T-helper 2 cell treated with Interferon-gamma antibody and Interleukin-4, amounts not matched to agents 5 μg/mL and 100 μg/mL, for 36 hours (primary cell): ENCODE measurements at regions not wholly inside any gene's neighbourhood (a gene's known extent, or its start where the extent isn't known, plus 50 kb on each side); places are given as distances from the start of the nearest gene placed in this dataset.
A peak's percentile ranks its signal among the peaks of the same experiment; 100 is the strongest.

ENCODE experiments used
- DNase-seq: peaks from one replicate; pipeline ENCODE4 v3.0.0; 2021; ENCODE audit warnings: low spot score
- H3K27ac Mint-ChIP-seq: one replicate; pipeline ENCODE4 v1.8.0; 2021; ENCODE audit warnings: mild to moderate bottlenecking, mixed read lengths
- H3K27me3 Mint-ChIP-seq: one replicate; pipeline ENCODE4 v1.8.0; 2021; ENCODE audit warnings: low read depth, mixed read lengths
- H3K36me3 Mint-ChIP-seq: one replicate; pipeline ENCODE4 v1.8.0; 2021; ENCODE audit warnings: low read depth, mixed read lengths
- H3K4me1 Mint-ChIP-seq: one replicate; pipeline ENCODE4 v1.8.0; 2021; ENCODE audit warnings: low read depth, mixed read lengths
- H3K4me3 Mint-ChIP-seq: one replicate; pipeline ENCODE4 v1.8.0; 2022; ENCODE audit warnings: mild to moderate bottlenecking, moderate library complexity, mixed read lengths
- H3K9me3 Mint-ChIP-seq: one replicate; pipeline ENCODE4 v1.8.0; 2021; ENCODE audit warnings: mixed read lengths

GRCh38 chr10:63027531-63027930 lies 105.6 kb upstream of the NRBF2 start:
- no peak overlapping the region for H3K4me3 Mint-ChIP-seq
- no peak overlapping the region for H3K27ac Mint-ChIP-seq
- H3K9me3 Mint-ChIP-seq, result no peaks in the 10 kb centered on the region
- H3K36me3 Mint-ChIP-seq, result no peaks in the 10 kb centered on the region
- H3K27me3 Mint-ChIP-seq, result peaks cover 9% of the 10 kb centered on the region
- H3K4me1 Mint-ChIP-seq, result no peaks in the 10 kb centered on the region
- DNase-seq, result no peak

- peaks cover 8% of the 10 kb centered on the region for H3K27me3 Mint-ChIP-seq
- H3K27ac Mint-ChIP-seq, result no peak overlapping the region
- peaks cover 13% of the 10 kb centered on the region for H3K9me3 Mint-ChIP-seq
- no peaks in the 10 kb centered on the region for H3K4me1 Mint-ChIP-seq
- H3K36me3 Mint-ChIP-seq, result no peaks in the 10 kb centered on the region
- no peak for DNase-seq
- no peak overlapping the region for H3K4me3 Mint-ChIP-seq
Measured at GRCh38 chr10:63021225-63021624, 111.9 kb upstream of the NRBF2 start.

GRCh38 chr10:63013755-63014154 lies 119.4 kb upstream of the NRBF2 start:
- Mint-ChIP-seq H3K9me3 (peaks cover 4% of the 10 kb centered on the region), H3K27me3 (peaks cover 9% of the 10 kb centered on the region), H3K27ac (no peak overlapping the region), H3K36me3 (no peaks in the 10 kb centered on the region), H3K4me1 (no peaks in the 10 kb centered on the region), H3K4me3 (no peak overlapping the region)
- DNase-seq, result no peak

- peaks cover 3% of the 10 kb centered on the region for H3K27me3 Mint-ChIP-seq
- DNase-seq, result no peak
- no peak overlapping the region for H3K4me3 Mint-ChIP-seq
- H3K36me3 Mint-ChIP-seq, result no peaks in the 10 kb centered on the region
- H3K9me3 Mint-ChIP-seq, result peaks cover 4% of the 10 kb centered on the region
- no peak overlapping the region for H3K27ac Mint-ChIP-seq
- H3K4me1 Mint-ChIP-seq, result no peaks in the 10 kb centered on the region
Measured at GRCh38 chr10:63012623-63013022, 120.5 kb upstream of the NRBF2 start.

GRCh38 chr10:63010203-63010602 lies 122.9 kb upstream of the NRBF2 start:
- Mint-ChIP-seq H3K9me3 (no peaks in the 10 kb centered on the region), H3K4me1 (no peaks in the 10 kb centered on the region), H3K36me3 (no peaks in the 10 kb centered on the region), H3K27ac (no peak overlapping the region), H3K4me3 (no peak overlapping the region), H3K27me3 (peaks cover 10% of the 10 kb centered on the region)
- no peak for DNase-seq

- Mint-ChIP-seq H3K4me1 (no peaks in the 10 kb centered on the region), H3K36me3 (no peaks in the 10 kb centered on the region)
Measured at GRCh38 chr10:63008491-63008890, 124.6 kb upstream of the NRBF2 start.

GRCh38 chr10:63007112-63007511 lies 126.0 kb upstream of the NRBF2 start:
- DNase-seq, result no peak
- H3K4me1 Mint-ChIP-seq, result no peaks in the 10 kb centered on the region
- H3K9me3 Mint-ChIP-seq, result no peaks in the 10 kb centered on the region
- H3K27me3 Mint-ChIP-seq, result peaks cover 10% of the 10 kb centered on the region
- H3K4me3 Mint-ChIP-seq, result no peak overlapping the region
- H3K36me3 Mint-ChIP-seq, result no peaks in the 10 kb centered on the region
- no peak overlapping the region for H3K27ac Mint-ChIP-seq

More at GRCh38 chr10:63008491-63008890, 124.6 kb upstream of the NRBF2 start:
- Mint-ChIP-seq H3K27me3 (peaks cover 10% of the 10 kb centered on the region), H3K9me3 (no peaks in the 10 kb centered on the region), H3K27ac (no peak overlapping the region), H3K4me3 (no peak overlapping the region)
- no peak for DNase-seq

GRCh38 chr10:63005246-63005645 lies 127.9 kb upstream of the NRBF2 start:
- DNase-seq, result no peak
- Mint-ChIP-seq H3K9me3 (no peaks in the 10 kb centered on the region), H3K4me1 (no peaks in the 10 kb centered on the region), H3K36me3 (no peaks in the 10 kb centered on the region), H3K27me3 (peaks cover 10% of the 10 kb centered on the region), H3K4me3 (no peak overlapping the region), H3K27ac (no peak overlapping the region)

- H3K27me3 Mint-ChIP-seq, result peaks cover 7% of the 10 kb centered on the region
- H3K36me3 Mint-ChIP-seq, result no peaks in the 10 kb centered on the region
- no peaks in the 10 kb centered on the region for H3K4me1 Mint-ChIP-seq
- H3K27ac Mint-ChIP-seq, result no peak overlapping the region
- no peak overlapping the region for H3K4me3 Mint-ChIP-seq
- no peak for DNase-seq
- no peaks in the 10 kb centered on the region for H3K9me3 Mint-ChIP-seq
Measured at GRCh38 chr10:63003816-63004453, 129.2 kb upstream of the NRBF2 start.

GRCh38 chr10:62996925-62997324 lies 136.2 kb upstream of the NRBF2 start:
- H3K4me3 Mint-ChIP-seq, result no peak overlapping the region
- H3K27me3 Mint-ChIP-seq, result no peaks in the 10 kb centered on the region
- H3K27ac Mint-ChIP-seq, result no peak overlapping the region
- no peaks in the 10 kb centered on the region for H3K36me3 Mint-ChIP-seq
- no peak for DNase-seq
- no peaks in the 10 kb centered on the region for H3K9me3 Mint-ChIP-seq
- H3K4me1 Mint-ChIP-seq, result peaks cover 18% of the 10 kb centered on the region

GRCh38 chr10:62996516-62996915 lies 136.6 kb upstream of the NRBF2 start:
- Mint-ChIP-seq H3K4me1 (peaks cover 20% of the 10 kb centered on the region), H3K4me3 (no peak overlapping the region), H3K27ac (no peak overlapping the region), H3K27me3 (no peaks in the 10 kb centered on the region), H3K9me3 (no peaks in the 10 kb centered on the region), H3K36me3 (no peaks in the 10 kb centered on the region)
- DNase-seq, result no peak

GRCh38 chr10:62993121-62993520 lies 140.0 kb upstream of the NRBF2 start:
- DNase-seq, result no peak
- Mint-ChIP-seq H3K27ac (no peak overlapping the region), H3K4me3 (no peak overlapping the region), H3K9me3 (no peaks in the 10 kb centered on the region), H3K27me3 (no peaks in the 10 kb centered on the region), H3K4me1 (peaks cover 21% of the 10 kb centered on the region), H3K36me3 (no peaks in the 10 kb centered on the region)

- Mint-ChIP-seq H3K4me3 (no peak overlapping the region), H3K27me3 (no peaks in the 10 kb centered on the region), H3K27ac (no peak overlapping the region), H3K9me3 (no peaks in the 10 kb centered on the region), H3K4me1 (peaks cover 17% of the 10 kb centered on the region), H3K36me3 (no peaks in the 10 kb centered on the region)
- DNase-seq, result peak; percentile 55
Measured at GRCh38 chr10:62992145-62992721, 140.9 kb upstream of the NRBF2 start.

GRCh38 chr10:62990126-62990525 lies 143.0 kb upstream of the NRBF2 start:
- Mint-ChIP-seq H3K36me3 (no peaks in the 10 kb centered on the region), H3K4me1 (peaks cover 10% of the 10 kb centered on the region), H3K27me3 (no peaks in the 10 kb centered on the region), H3K4me3 (no peak overlapping the region), H3K9me3 (no peaks in the 10 kb centered on the region), H3K27ac (no peak overlapping the region)
- no peak for DNase-seq
